ENCODE measurements at regions not wholly inside any gene's neighbourhood (a gene's known extent, or its start where the extent isn't known, plus 50 kb on each side); places are given as distances from the start of the nearest gene placed in this dataset.

GRCh38 chr6:94217836-94218235, 798.5 kb upstream of the EPHA7 start:
- Histone ChIP-seq H3K4me1 (no peaks in the 10 kb centered on the region), H3K9me3 (no peaks in the 10 kb centered on the region), H3K36me3 (no peaks in the 10 kb centered on the region), H3K27me3 (no peaks in the 10 kb centered on the region), H3K27ac (no peak overlapping the region), H3K4me3 (no peak overlapping the region)
- TF ChIP-seq POLR2A (IDR thresholded peaks at IDR 0.05) = no peak
- TF ChIP-seq, protein P1, sequence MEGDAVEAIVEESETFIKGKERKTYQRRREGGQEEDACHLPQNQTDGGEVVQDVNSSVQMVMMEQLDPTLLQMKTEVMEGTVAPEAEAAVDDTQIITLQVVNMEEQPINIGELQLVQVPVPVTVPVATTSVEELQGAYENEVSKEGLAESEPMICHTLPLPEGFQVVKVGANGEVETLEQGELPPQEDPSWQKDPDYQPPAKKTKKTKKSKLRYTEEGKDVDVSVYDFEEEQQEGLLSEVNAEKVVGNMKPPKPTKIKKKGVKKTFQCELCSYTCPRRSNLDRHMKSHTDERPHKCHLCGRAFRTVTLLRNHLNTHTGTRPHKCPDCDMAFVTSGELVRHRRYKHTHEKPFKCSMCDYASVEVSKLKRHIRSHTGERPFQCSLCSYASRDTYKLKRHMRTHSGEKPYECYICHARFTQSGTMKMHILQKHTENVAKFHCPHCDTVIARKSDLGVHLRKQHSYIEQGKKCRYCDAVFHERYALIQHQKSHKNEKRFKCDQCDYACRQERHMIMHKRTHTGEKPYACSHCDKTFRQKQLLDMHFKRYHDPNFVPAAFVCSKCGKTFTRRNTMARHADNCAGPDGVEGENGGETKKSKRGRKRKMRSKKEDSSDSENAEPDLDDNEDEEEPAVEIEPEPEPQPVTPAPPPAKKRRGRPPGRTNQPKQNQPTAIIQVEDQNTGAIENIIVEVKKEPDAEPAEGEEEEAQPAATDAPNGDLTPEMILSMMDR (IDR thresholded peaks at IDR 0.05) = no peak
- no peak for TF ChIP-seq EP300 (IDR thresholded peaks at IDR 0.05)
- DNase-seq (ENCODE audit: low spot score in 2 of 2) = no peak
- WGBS, 2 donors = 44 to 46% methylated on average over 2 of the region's 2 CpGs

DNA sequence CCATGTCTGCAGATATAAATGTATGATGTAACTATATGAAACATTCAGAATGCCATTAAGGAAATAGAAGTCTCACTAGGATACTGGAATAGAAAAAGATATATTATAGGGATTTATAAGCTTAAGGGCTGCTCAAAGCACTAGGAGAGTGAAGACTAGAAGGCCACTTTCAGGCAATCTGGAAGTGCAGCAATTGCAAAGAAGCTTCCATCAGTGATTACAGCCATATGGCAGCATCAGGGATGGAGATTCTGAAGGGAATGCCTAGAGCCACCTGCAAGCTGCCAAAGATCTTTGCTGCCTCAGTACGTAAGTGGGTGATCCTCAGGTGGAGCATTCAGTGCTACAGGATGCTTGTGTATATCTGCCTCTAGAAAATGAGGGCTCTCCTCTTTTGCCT, 796.2 kb upstream of the EPHA7 start:
- Histone ChIP-seq H3K9me3 (no peaks in the 10 kb centered on the region), H3K36me3 (no peaks in the 10 kb centered on the region), H3K4me3 (no peak overlapping the region), H3K4me1 (no peaks in the 10 kb centered on the region), H3K27me3 (no peaks in the 10 kb centered on the region), H3K27ac (no peak overlapping the region)
- WGBS, 2 donors = 91 to 95% methylated on average over 1 of the region's 1 CpG
- TF ChIP-seq, protein P1 (IDR thresholded peaks at IDR 0.05) = no peak
- TF ChIP-seq EP300 (IDR thresholded peaks at IDR 0.05) = no peak
- DNase-seq (ENCODE audit: low spot score in 2 of 2) = no peak

DNA sequence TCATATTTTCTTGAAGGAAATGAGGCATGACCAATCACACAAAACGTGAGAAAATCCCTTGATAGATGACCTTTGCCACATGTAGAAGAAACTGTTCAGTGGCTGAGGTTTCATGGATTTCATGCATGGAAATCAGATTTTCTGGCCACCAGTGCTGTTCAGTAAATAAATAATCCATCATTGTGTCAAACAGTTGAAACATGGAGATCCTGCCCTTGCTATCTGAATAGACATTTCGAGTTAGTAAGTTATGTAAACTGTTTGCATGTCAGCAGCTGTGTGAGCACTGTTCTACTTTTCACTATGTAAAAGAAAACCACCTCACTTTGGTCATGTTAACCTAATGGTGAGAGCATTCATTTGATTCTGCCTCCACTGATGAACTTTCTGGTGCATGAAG, 793.9 kb upstream of the EPHA7 start:
- no peak overlapping the region for H3K27ac ChIP-seq
- TF ChIP-seq POLR2A (IDR thresholded peaks at IDR 0.05) (no peak), EP300 (IDR thresholded peaks at IDR 0.05) (no peak)
- TF ChIP-seq, protein P1 (IDR thresholded peaks at IDR 0.05) = no peak
- 12 to 24% methylated on average over 2 of the region's 2 CpGs for WGBS, 2 donors
- no peak for DNase-seq (ENCODE audit: low spot score in 2 of 2)
- H3K27me3 ChIP-seq = no peaks in the 10 kb centered on the region
- H3K4me1 ChIP-seq = no peaks in the 10 kb centered on the region
- no peak overlapping the region for H3K4me3 ChIP-seq
- H3K9me3 ChIP-seq = no peaks in the 10 kb centered on the region
- H3K36me3 ChIP-seq = no peaks in the 10 kb centered on the region

GRCh38 chr6:94196891-94197290, 777.5 kb upstream of the EPHA7 start:
- H3K36me3 ChIP-seq = no peaks in the 10 kb centered on the region
- H3K27ac ChIP-seq = no peak overlapping the region
- 83 to 88% methylated on average over 5 of the region's 5 CpGs for WGBS, 2 donors
- H3K4me1 ChIP-seq = no peaks in the 10 kb centered on the region
- no peak overlapping the region for H3K4me3 ChIP-seq
- no peaks in the 10 kb centered on the region for H3K27me3 ChIP-seq
- no peaks in the 10 kb centered on the region for H3K9me3 ChIP-seq
- no peak for DNase-seq (ENCODE audit: low spot score in 2 of 2)
- TF ChIP-seq, protein P1 (IDR thresholded peaks at IDR 0.05) = no peak
- TF ChIP-seq POLR2A (IDR thresholded peaks at IDR 0.05) = no peak
- TF ChIP-seq EP300 (IDR thresholded peaks at IDR 0.05) = no peak

- TF ChIP-seq EP300 (IDR thresholded peaks at IDR 0.05) (no peak), POLR2A (IDR thresholded peaks at IDR 0.05) (no peak)
- TF ChIP-seq, protein P1 (IDR thresholded peaks at IDR 0.05) = no peak
- 83 to 88% methylated on average over 2 of the region's 2 CpGs for WGBS, 2 donors
- peaks cover 0 to 10% (median 0%) of the 10 kb centered on the region in 4 donors for H3K9me3 ChIP-seq
- no peak overlapping the region for H3K27ac ChIP-seq
- no peaks in the 10 kb centered on the region for H3K36me3 ChIP-seq
- no peak overlapping the region for H3K4me3 ChIP-seq
- H3K27me3 ChIP-seq = no peaks in the 10 kb centered on the region
- H3K4me1 ChIP-seq = no peaks in the 10 kb centered on the region
- DNase-seq (ENCODE audit: low spot score in 2 of 2) = no peak
Measured at GRCh38 chr6:94190030-94190429, 770.7 kb upstream of the EPHA7 start.

Data from tibial nerve (tissue), 4 donors.